Loucy (cell line): ENCODE measurements at regions not wholly inside any gene's neighbourhood (a gene's known extent, or its start where the extent isn't known, plus 50 kb on each side); places are given as distances from the start of the nearest gene placed in this dataset.

Experiments used
- CTCF ChIP-seq: fragments of 200-600 bp; sonication (generic); conservative IDR thresholded peaks from 2 replicates; pipeline ENCODE4 v1.5.1; 2014; ENCODE audit warnings: mild to moderate bottlenecking, antibody characterized with exemption, low read length
- EZH2phosphoT487 ChIP-seq: fragments of 200-600 bp; IDR thresholded peaks from 2 replicates; pipeline ENCODE4 v1.6.1; 2018; ENCODE audit warnings: antibody characterized with exemption, mild to moderate bottlenecking, moderate library complexity, borderline replicate concordance

GRCh38 chr2:12819721-12820120 is 103.0 kb downstream of the TRIB2 start:
- no peak for TF ChIP-seq CTCF
- no peak for TF ChIP-seq EZH2phosphoT487
